CD14-positive monocyte (primary cell): ENCODE measurements at regions not wholly inside any gene's neighbourhood (a gene's known extent, or its start where the extent isn't known, plus 50 kb on each side); places are given as distances from the start of the nearest gene placed in this dataset.

Source experiments
- DNase-seq, 3 donors: peaks; one replicate each; pipeline ENCODE4 v3.0.0-alpha.2; 2011 to 2022
- H2AFZ ChIP-seq: 2 replicates; pipeline ENCODE4 v1.6.0; 2012; ENCODE audit warnings: mild to moderate bottlenecking, low read depth, low read length, inconsistent platforms; ENCODE audit not compliant: insufficient read depth, poor library complexity, severe bottlenecking
- H3K27ac ChIP-seq, 2 donors: 1 replicate in 1 of 2; 2 replicates in 1 of 2; pipeline ENCODE4 v1.5.1; 2012 to 2013; ENCODE audit warnings: low read length in 2 of 2, control low read depth in 1 of 2, inconsistent platforms in 1 of 2, low read depth in 1 of 2, mild to moderate bottlenecking in 1 of 2
- H3K27me3 ChIP-seq, 2 donors: one replicate each; pipeline versions ENCODE4 v1.6.0 to v1.6.1; 2011 to 2013; ENCODE audit warnings: low read length in 2 of 2; ENCODE audit not compliant: control insufficient read depth in 2 of 2, insufficient read depth in 2 of 2
- H3K36me3 ChIP-seq, 2 donors: replicated peaks in 1 of 2; 1 replicate in 1 of 2; 2 replicates in 1 of 2; pipeline versions ENCODE4 v1.5.1 to v1.6.1; 2012 to 2013; ENCODE audit warnings: low read length in 2 of 2, control low read depth in 1 of 2, inconsistent platforms in 1 of 2, mild to moderate bottlenecking in 1 of 2; ENCODE audit not compliant: insufficient read depth in 2 of 2, control insufficient read depth in 1 of 2
- H3K4me1 ChIP-seq, 2 donors: 1 replicate in 1 of 2; 2 replicates in 1 of 2; pipeline versions ENCODE4 v1.5.1 to v1.6.1; 2012 to 2013; ENCODE audit warnings: low read length in 2 of 2, control low read depth in 1 of 2, inconsistent platforms in 1 of 2, mild to moderate bottlenecking in 1 of 2, moderate library complexity in 1 of 2; ENCODE audit not compliant: insufficient read depth in 2 of 2, control insufficient read depth in 1 of 2
- H3K4me2 ChIP-seq: replicated peaks from 2 replicates; pipeline ENCODE3; 2012; ENCODE audit warnings: low read length, moderate library complexity, mild to moderate bottlenecking; ENCODE audit not compliant: poor library complexity, severe bottlenecking; ENCODE audit errors: extremely low read depth
- H3K4me3 ChIP-seq, 3 experiments: fragments of 200-600 bp in 1 of 3; sonication (generic) in 1 of 3; replicated peaks in 1 of 3; 1 replicate in 2 of 3; 2 replicates in 1 of 3; pipeline ENCODE4 v1.5.1; 2011 to 2013; ENCODE audit warnings: low read length in 3 of 3, mild to moderate bottlenecking in 3 of 3, control low read depth in 2 of 3, low read depth in 2 of 3, inconsistent platforms in 1 of 3, moderate library complexity in 1 of 3
- H3K79me2 ChIP-seq: 2 replicates; pipeline ENCODE4 v1.6.0; 2012; ENCODE audit warnings: mild to moderate bottlenecking, control low read depth, inconsistent platforms, low read length, moderate library complexity; ENCODE audit not compliant: insufficient read depth
- H3K9ac ChIP-seq: 2 replicates; pipeline ENCODE4 v1.6.0; 2017; ENCODE audit warnings: low read length, mild to moderate bottlenecking; ENCODE audit not compliant: insufficient read depth, poor library complexity, severe bottlenecking
- H3K9me3 ChIP-seq, 2 donors: replicated peaks in 1 of 2; 1 replicate in 1 of 2; 2 replicates in 1 of 2; pipeline versions ENCODE4 v1.5.1 to v1.6.1; 2012 to 2013; ENCODE audit warnings: low read length in 2 of 2, control low read depth in 1 of 2; ENCODE audit not compliant: control insufficient read depth in 1 of 2, insufficient read depth in 1 of 2
- H4K20me1 ChIP-seq: 2 replicates; pipeline ENCODE4 v1.6.0; 2012; ENCODE audit warnings: mild to moderate bottlenecking, low read length, control low read depth, moderate library complexity; ENCODE audit not compliant: insufficient read depth
- H3K27ac Mint-ChIP-seq, 7 donors: one replicate each; pipeline ENCODE4 v1.8.0; 2020; ENCODE audit warnings: mild to moderate bottlenecking in 7 of 7, mixed read lengths in 7 of 7, moderate library complexity in 6 of 7, inconsistent platforms in 2 of 7
- H3K27me3 Mint-ChIP-seq, 3 donors: one replicate each; pipeline ENCODE4 v1.8.0; 2021 to 2022; ENCODE audit warnings: low read depth in 3 of 3, mild to moderate bottlenecking in 3 of 3, mixed read lengths in 3 of 3, moderate library complexity in 3 of 3, inconsistent platforms in 1 of 3
- H3K36me3 Mint-ChIP-seq, 2 donors: one replicate each; pipeline ENCODE4 v1.8.0; 2020; ENCODE audit warnings: mixed read lengths in 2 of 2, inconsistent platforms in 1 of 2, mild to moderate bottlenecking in 1 of 2
- H3K4me1 Mint-ChIP-seq: one replicate; pipeline ENCODE4 v1.8.0; 2020; ENCODE audit warnings: mild to moderate bottlenecking, mixed read lengths
- H3K4me3 Mint-ChIP-seq, 2 donors: one replicate each; pipeline ENCODE4 v1.8.0; 2020; ENCODE audit warnings: mild to moderate bottlenecking in 2 of 2, mixed read lengths in 2 of 2, moderate library complexity in 1 of 2
- H3K9me3 Mint-ChIP-seq, 7 donors: one replicate each; pipeline ENCODE4 v1.8.0; 2020 to 2022; ENCODE audit warnings: mixed read lengths in 7 of 7, mild to moderate bottlenecking in 6 of 7, moderate library complexity in 6 of 7, inconsistent platforms in 2 of 7
- CTCF ChIP-seq: fragments of 200-600 bp; IDR thresholded peaks from one replicate; pipeline ENCODE4 v1.8.0; 2022; ENCODE audit warnings: antibody characterized with exemption, mild to moderate bottlenecking
- WGBS: methylation state at CpG from one replicate; pipeline ENCODE4 v1.1.5; 2013; ENCODE audit warnings: missing lambda C conversion rate; ENCODE audit not compliant: insufficient coverage; 5-methylcytosine and 5-hydroxymethylcytosine counted together
- intact Hi-C, 2 donors: fragments of 100-400 bp; cut with micrococcal nuclease; formaldehyde crosslinking; loops; one replicate each; pipeline versions ENCODE4 v1.15.0 to v1.15.1; 2023

GRCh38 chr13:110777251-110777820 lies 63.8 kb downstream of the ING1 start:
- Histone ChIP-seq H3K4me3 (no peak overlapping the region), H3K79me2 (no peaks in the 10 kb centered on the region), H3K4me1 (no peaks in the 10 kb centered on the region), H3K36me3 (no peaks in the 10 kb centered on the region), H3K9ac (no peak overlapping the region), H4K20me1 (no peaks in the 10 kb centered on the region), H3K4me2 (no peak overlapping the region), H3K9me3 (peaks cover 0 to 8% of the 10 kb centered on the region in 2 donors), H3K27me3 (peaks cover 0 to 2% of the 10 kb centered on the region in 2 donors), H3K27ac (no peak overlapping the region), H2AFZ (no peak overlapping the region)
- H3K4me3 Mint-ChIP-seq, result no peak overlapping the region
- peaks cover 0 to 7% (median 7%) of the 10 kb centered on the region in 3 donors for H3K27me3 Mint-ChIP-seq
- no CpG with 5 or more reads among the region's 3 CpGs for WGBS
- H3K27ac Mint-ChIP-seq, result no peak overlapping the region
- intact Hi-C loops, result no loop called here
- H3K36me3 Mint-ChIP-seq, result no peaks in the 10 kb centered on the region
- H3K9me3 Mint-ChIP-seq, result peaks cover 3 to 20% (median 13%) of the 10 kb centered on the region in 7 donors
- no peak for DNase-seq
- no peak for TF ChIP-seq CTCF
- H3K4me1 Mint-ChIP-seq, result no peaks in the 10 kb centered on the region

- no peak overlapping the region for H3K27ac Mint-ChIP-seq
- TF ChIP-seq CTCF, result no peak
Measured at GRCh38 chr13:110779022-110779421, 65.5 kb downstream of the ING1 start.

More at GRCh38 chr13:110779022-110779421, 65.5 kb downstream of the ING1 start:
- Histone ChIP-seq H3K4me3 (no peak overlapping the region), H3K4me2 (no peak overlapping the region), H4K20me1 (no peaks in the 10 kb centered on the region), H3K27ac (no peak overlapping the region), H3K4me1 (no peaks in the 10 kb centered on the region), H3K36me3 (no peaks in the 10 kb centered on the region), H2AFZ (no peak overlapping the region), H3K27me3 (peaks cover 0 to 3% of the 10 kb centered on the region in 2 donors), H3K79me2 (no peaks in the 10 kb centered on the region), H3K9ac (no peak overlapping the region), H3K9me3 (peaks cover 0 to 8% of the 10 kb centered on the region in 2 donors)
- Mint-ChIP-seq H3K4me1 (no peaks in the 10 kb centered on the region), H3K27me3 (peaks cover 0 to 7% (median 6%) of the 10 kb centered on the region in 3 donors), H3K36me3 (no peaks in the 10 kb centered on the region), H3K9me3 (peaks cover 12 to 25% (median 18%) of the 10 kb centered on the region in 7 donors), H3K4me3 (no peak overlapping the region)
- intact Hi-C loops, result no loop called here
- DNase-seq, result no peak
- WGBS, result 100% methylated on average over 1 of the region's 3 CpGs
